Right atrium auricular region (tissue), 2 donors: ENCODE measurements at regions not wholly inside any gene's neighbourhood (a gene's known extent, or its start where the extent isn't known, plus 50 kb on each side); places are given as distances from the start of the nearest gene placed in this dataset.

Source experiments
- DNase-seq: peaks from one replicate; pipeline ENCODE4 v3.0.0-alpha.2; 2019; ENCODE audit warnings: low spot score
- H3K27ac ChIP-seq, 2 donors: fragments of 200-600 bp; sonication (generic); 1 replicate in 1 of 2; 2 replicates in 1 of 2; pipeline ENCODE4 v1.5.1; 2016 to 2019
- H3K27me3 ChIP-seq, 2 donors: fragments of 200-600 bp; sonication (generic); one replicate each; pipeline versions ENCODE4 v1.5.1 to v1.6.0; 2017 to 2019
- H3K36me3 ChIP-seq: fragments of 200-600 bp; sonication (generic); one replicate; pipeline ENCODE4 v1.5.1; 2016
- H3K4me1 ChIP-seq, 2 donors: fragments of 200-600 bp; sonication (generic); one replicate each; pipeline versions ENCODE4 v1.5.1 to v1.6.0; 2017 to 2019
- H3K4me3 ChIP-seq, 2 donors: fragments of 200-600 bp; sonication (generic); 1 replicate in 1 of 2; 2 replicates in 1 of 2; pipeline ENCODE4 v1.5.1; 2017 to 2019; ENCODE audit warnings: mild to moderate bottlenecking in 1 of 2, moderate library complexity in 1 of 2
- H3K9me3 ChIP-seq, 2 donors: fragments of 200-600 bp; sonication (generic); one replicate each; pipeline ENCODE4 v1.5.1; 2019
- CTCF ChIP-seq, 2 donors: fragments of 200-600 bp; sonication (generic); IDR thresholded peaks; one replicate each; pipeline ENCODE4 v1.5.1; 2019; ENCODE audit warnings: antibody characterized with exemption in 2 of 2

- no peak for DNase-seq
- Histone ChIP-seq H3K36me3 (no peaks in the 10 kb centered on the region), H3K9me3 (no peaks in the 10 kb centered on the region), H3K4me3 (no peak overlapping the region), H3K4me1 (no peaks in the 10 kb centered on the region), H3K27ac (no peak overlapping the region), H3K27me3 (no peaks in the 10 kb centered on the region)
- no peak for TF ChIP-seq CTCF (IDR thresholded peaks at IDR 0.05)
These were observed 123.8 kb upstream of the LIFR start for GRCh38 chr5:38680094-38680825.

- Histone ChIP-seq H3K4me1 (no peaks in the 10 kb centered on the region), H3K4me3 (no peak overlapping the region), H3K9me3 (no peaks in the 10 kb centered on the region), H3K27me3 (no peaks in the 10 kb centered on the region), H3K36me3 (no peaks in the 10 kb centered on the region), H3K27ac (no peak overlapping the region)
- TF ChIP-seq CTCF (IDR thresholded peaks at IDR 0.05), result no peak
- DNase-seq, result no peak
These were observed 124.7 kb upstream of the LIFR start for GRCh38 chr5:38681029-38681706.

GRCh38 chr5:38681966-38682365 is 125.5 kb upstream of the LIFR start:
- Histone ChIP-seq H3K27me3 (no peaks in the 10 kb centered on the region), H3K9me3 (no peaks in the 10 kb centered on the region), H3K36me3 (no peaks in the 10 kb centered on the region), H3K4me1 (no peaks in the 10 kb centered on the region), H3K27ac (no peak overlapping the region), H3K4me3 (no peak overlapping the region)
- TF ChIP-seq CTCF (IDR thresholded peaks at IDR 0.05), result no peak
- DNase-seq, result no peak

GRCh38 chr5:38686658-38687057 is 130.2 kb upstream of the LIFR start:
- H3K9me3 ChIP-seq, result no peaks in the 10 kb centered on the region
- no peak for DNase-seq
- H3K27ac ChIP-seq, result no peak overlapping the region
- H3K36me3 ChIP-seq, result no peaks in the 10 kb centered on the region
- H3K4me3 ChIP-seq, result no peak overlapping the region
- no peaks in the 10 kb centered on the region for H3K4me1 ChIP-seq
- TF ChIP-seq CTCF (IDR thresholded peaks at IDR 0.05), result no peak
- no peaks in the 10 kb centered on the region for H3K27me3 ChIP-seq

GRCh38 chr5:38692346-38692745 is 135.9 kb upstream of the LIFR start:
- Histone ChIP-seq H3K4me3 (no peak overlapping the region), H3K36me3 (no peaks in the 10 kb centered on the region), H3K9me3 (no peaks in the 10 kb centered on the region), H3K27ac (no peak overlapping the region), H3K4me1 (no peaks in the 10 kb centered on the region), H3K27me3 (no peaks in the 10 kb centered on the region)
- TF ChIP-seq CTCF (IDR thresholded peaks at IDR 0.05), result no peak
- no peak for DNase-seq
